ENCODE measurements at regions not wholly inside any gene's neighbourhood (a gene's known extent, or its start where the extent isn't known, plus 50 kb on each side); places are given as distances from the start of the nearest gene placed in this dataset. TPM values are rescaled to one million over a fixed set of nuclear protein-coding genes. Genes with fewer than 3 reads are reported as not detected.
"Not testable (repeated sequence)": the region's sequence is repeated elsewhere in the genome, so short reads cannot be mapped to it uniquely, and the experiment has no call there.

DNA sequence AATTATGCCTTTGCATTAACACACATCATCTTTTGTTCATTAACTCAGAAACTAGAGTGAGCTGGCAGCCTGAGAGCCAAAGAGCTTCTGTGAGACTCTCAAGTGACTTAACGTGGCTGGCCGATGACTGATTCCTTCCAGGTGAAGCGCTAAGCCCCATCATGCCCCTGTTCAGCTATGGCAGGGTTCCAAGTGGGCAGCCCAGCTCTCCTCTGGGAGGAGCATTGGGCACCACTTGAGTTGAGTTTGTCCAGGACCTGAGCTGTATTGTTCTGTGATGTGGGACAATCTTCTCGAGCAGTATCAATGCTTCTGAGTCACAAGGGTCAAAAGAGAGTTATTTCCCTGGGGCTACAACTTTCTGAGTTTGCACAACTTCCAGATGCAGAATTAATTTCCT, 53.3 kb upstream of the DPP6 start:
- DNase-seq; H3K9me2 ChIP-seq (ENCODE audit: insufficient read depth); H3K9me3 ChIP-seq (ENCODE audit: low read depth); H3K9ac ChIP-seq; H3K27me3 ChIP-seq (replicated peaks; ENCODE audit: insufficient read depth); H2AFZ ChIP-seq; H3F3A ChIP-seq (ENCODE audit: insufficient read depth); H3K27ac ChIP-seq; H3K79me2 ChIP-seq (ENCODE audit: insufficient read depth); H3K4me3 ChIP-seq; in situ Hi-C loops (cut with MboI); H3K36me3 ChIP-seq (ENCODE audit: low read depth); H3K4me2 ChIP-seq (ENCODE audit: unreplicated experiment); H4K20me1 ChIP-seq (ENCODE audit: insufficient read depth); H3K4me1 ChIP-seq (ENCODE audit: insufficient read depth): not testable (repeated sequence)
- WGBS, 2 experiments (ENCODE audit: low coverage in 1 of 2, low lambda C conversion rate in 2 of 2, missing lambda C conversion rate in 2 of 2): 32 to 46% methylated on average over 4 of the region's 4 CpGs

Small RNA genes in the stretch of these regions (small RNA-seq; reads per million reads assigned to genes)
- gene AC005588.1 (ENCODE audit: low read depth, low replicate concordance) (not detected), gene AC079809.1 (ENCODE audit: low read depth, low replicate concordance) (not detected)
